GM18519 (cell line): ENCODE measurements at regions not wholly inside any gene's neighbourhood (a gene's known extent, or its start where the extent isn't known, plus 50 kb on each side); places are given as distances from the start of the nearest gene placed in this dataset.

Source experiments
- ATAC-seq: cut with Tn5 transposase; IDR thresholded peaks from one replicate; pipeline ENCODE4 v1.9.1; 2021; ENCODE audit warnings: mild to moderate bottlenecking, moderate library complexity; ENCODE audit not compliant: unreplicated experiment, low FRiP score

- no peak for ATAC-seq
Measured at GRCh38 chr2:18342901-18343300, 217.6 kb downstream of the RDH14 start.

GRCh38 chr2:18339326-18339725 lies 221.1 kb downstream of the RDH14 start:
- no peak for ATAC-seq

- ATAC-seq = no peak
Measured at GRCh38 chr2:18336975-18337374, 223.5 kb downstream of the RDH14 start.

GRCh38 chr2:18332477-18332876 lies 228.0 kb downstream of the RDH14 start:
- ATAC-seq = no peak

GRCh38 chr2:18325118-18325517 lies 235.3 kb downstream of the RDH14 start:
- no peak for ATAC-seq

- ATAC-seq = no peak
Measured at GRCh38 chr2:18319987-18320386, 240.5 kb downstream of the RDH14 start.

- no peak for ATAC-seq
Measured at GRCh38 chr2:18317017-18317416, 243.4 kb downstream of the RDH14 start.

GRCh38 chr2:18312818-18313217 lies 247.6 kb downstream of the RDH14 start:
- no peak for ATAC-seq

GRCh38 chr2:18311420-18312195 lies 248.8 kb downstream of the RDH14 start:
- no peak for ATAC-seq

GRCh38 chr2:18309627-18310026 lies 250.8 kb downstream of the RDH14 start:
- no peak for ATAC-seq

GRCh38 chr2:18309188-18309587 lies 251.3 kb downstream of the RDH14 start:
- no peak for ATAC-seq

GRCh38 chr2:18304849-18305248 lies 255.6 kb downstream of the RDH14 start:
- ATAC-seq = no peak

- no peak for ATAC-seq
Measured at GRCh38 chr2:18301421-18302139, 258.9 kb downstream of the RDH14 start.

GRCh38 chr2:18299423-18300212 lies 260.8 kb downstream of the RDH14 start:
- no peak for ATAC-seq

- ATAC-seq = no peak
Measured at GRCh38 chr2:18297534-18298058, 262.9 kb downstream of the RDH14 start.

- ATAC-seq = no peak
Measured at GRCh38 chr2:18290386-18290785, 270.1 kb downstream of the RDH14 start.

GRCh38 chr2:18286897-18287296 lies 273.6 kb downstream of the RDH14 start:
- no peak for ATAC-seq

GRCh38 chr2:18284331-18284730 lies 276.1 kb downstream of the RDH14 start:
- no peak for ATAC-seq

GRCh38 chr2:18282026-18282425 lies 278.4 kb downstream of the RDH14 start:
- ATAC-seq = no peak

- ATAC-seq = no peak
Measured at GRCh38 chr2:18276583-18277075, 283.8 kb downstream of the RDH14 start.

- ATAC-seq = no peak
Measured at GRCh38 chr2:18273205-18273604, 287.2 kb downstream of the RDH14 start.
